ENCODE measurements at regions not wholly inside any gene's neighbourhood (a gene's known extent, or its start where the extent isn't known, plus 50 kb on each side); places are given as distances from the start of the nearest gene placed in this dataset.
"Not testable (repeated sequence)": the region's sequence is repeated elsewhere in the genome, so short reads cannot be mapped to it uniquely, and the experiment has no call there.

DNA sequence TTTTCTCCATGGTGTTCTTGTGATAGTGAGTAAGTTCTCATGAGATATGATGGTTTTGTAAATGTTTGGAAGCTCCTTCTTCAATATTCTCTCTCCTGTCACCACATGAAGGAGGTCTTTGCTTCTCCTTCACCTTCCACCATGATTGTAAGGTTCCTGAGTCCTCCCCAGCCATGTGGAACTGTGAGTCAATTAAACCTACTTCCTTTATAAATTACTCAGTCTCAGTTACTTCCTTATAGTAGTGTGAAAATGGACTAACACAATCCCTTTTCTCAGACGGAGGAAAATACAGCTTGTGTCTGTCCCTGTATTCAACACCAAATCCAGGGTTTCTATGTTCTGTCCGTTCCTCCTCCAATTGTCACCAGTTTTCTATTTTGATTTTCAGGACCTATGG is 181.0 kb downstream of the ALDH8A1 start:
- H3K4me3 ChIP-seq (ENCODE audit: control insufficient read depth, low read depth, low read length) = no peak overlapping the region
- no peak for DNase-seq (ENCODE audit: low read depth)
- TF ChIP-seq, protein P1, sequence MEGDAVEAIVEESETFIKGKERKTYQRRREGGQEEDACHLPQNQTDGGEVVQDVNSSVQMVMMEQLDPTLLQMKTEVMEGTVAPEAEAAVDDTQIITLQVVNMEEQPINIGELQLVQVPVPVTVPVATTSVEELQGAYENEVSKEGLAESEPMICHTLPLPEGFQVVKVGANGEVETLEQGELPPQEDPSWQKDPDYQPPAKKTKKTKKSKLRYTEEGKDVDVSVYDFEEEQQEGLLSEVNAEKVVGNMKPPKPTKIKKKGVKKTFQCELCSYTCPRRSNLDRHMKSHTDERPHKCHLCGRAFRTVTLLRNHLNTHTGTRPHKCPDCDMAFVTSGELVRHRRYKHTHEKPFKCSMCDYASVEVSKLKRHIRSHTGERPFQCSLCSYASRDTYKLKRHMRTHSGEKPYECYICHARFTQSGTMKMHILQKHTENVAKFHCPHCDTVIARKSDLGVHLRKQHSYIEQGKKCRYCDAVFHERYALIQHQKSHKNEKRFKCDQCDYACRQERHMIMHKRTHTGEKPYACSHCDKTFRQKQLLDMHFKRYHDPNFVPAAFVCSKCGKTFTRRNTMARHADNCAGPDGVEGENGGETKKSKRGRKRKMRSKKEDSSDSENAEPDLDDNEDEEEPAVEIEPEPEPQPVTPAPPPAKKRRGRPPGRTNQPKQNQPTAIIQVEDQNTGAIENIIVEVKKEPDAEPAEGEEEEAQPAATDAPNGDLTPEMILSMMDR (conservative IDR thresholded peaks at IDR 0.05; ENCODE audit: control insufficient read depth, insufficient read depth, low read depth, low read length) = no peak

DNA sequence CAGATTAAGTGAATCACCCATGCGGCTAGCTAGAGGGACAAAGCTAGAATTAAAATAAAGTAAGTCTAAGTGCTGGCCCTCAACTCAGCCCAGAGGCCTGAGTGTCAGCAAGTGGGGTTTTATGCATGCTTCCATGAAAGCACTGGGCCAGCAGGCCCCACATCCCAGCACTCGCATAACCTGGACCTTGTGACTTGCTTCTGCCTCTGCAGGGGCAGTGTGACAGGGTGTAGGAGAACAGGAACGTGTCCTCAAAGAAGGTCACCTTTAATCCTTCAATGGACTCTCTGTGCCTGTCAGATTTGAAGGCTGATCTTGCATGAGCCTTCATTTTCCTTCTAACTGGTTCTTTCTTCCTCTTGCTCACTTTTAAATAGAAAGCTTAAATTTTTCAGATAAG is 183.4 kb downstream of the ALDH8A1 start:
- DNase-seq (ENCODE audit: low read depth) = no peak
- H3K4me3 ChIP-seq (ENCODE audit: control insufficient read depth, low read depth, low read length) = no peak overlapping the region
- TF ChIP-seq, protein P1 (conservative IDR thresholded peaks at IDR 0.05; ENCODE audit: control insufficient read depth, insufficient read depth, low read depth, low read length) = no peak

DNA sequence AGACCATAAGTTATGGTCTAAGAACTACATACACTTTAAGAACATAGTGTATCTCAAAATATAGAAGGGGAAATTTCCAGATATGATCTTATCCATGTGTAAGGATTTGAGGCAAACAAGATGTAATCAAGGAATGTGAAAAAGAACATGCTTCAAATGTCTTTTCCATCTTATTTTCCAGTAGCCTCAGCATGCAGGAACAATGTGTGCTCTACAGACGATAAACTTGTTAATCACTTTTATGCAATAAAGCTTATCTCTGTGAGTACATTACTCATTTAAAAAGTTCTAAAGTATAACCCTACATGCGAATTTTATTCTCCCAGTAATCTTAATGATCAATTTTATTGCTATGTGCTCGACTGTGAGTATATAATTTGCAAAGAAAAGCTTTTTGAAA is 185.2 kb downstream of the ALDH8A1 start:
- no peak overlapping the region for H3K4me3 ChIP-seq (ENCODE audit: control insufficient read depth, low read depth, low read length)
- TF ChIP-seq, protein P1 (conservative IDR thresholded peaks at IDR 0.05; ENCODE audit: control insufficient read depth, insufficient read depth, low read depth, low read length) = no peak
- DNase-seq (ENCODE audit: low read depth) = no peak

DNA sequence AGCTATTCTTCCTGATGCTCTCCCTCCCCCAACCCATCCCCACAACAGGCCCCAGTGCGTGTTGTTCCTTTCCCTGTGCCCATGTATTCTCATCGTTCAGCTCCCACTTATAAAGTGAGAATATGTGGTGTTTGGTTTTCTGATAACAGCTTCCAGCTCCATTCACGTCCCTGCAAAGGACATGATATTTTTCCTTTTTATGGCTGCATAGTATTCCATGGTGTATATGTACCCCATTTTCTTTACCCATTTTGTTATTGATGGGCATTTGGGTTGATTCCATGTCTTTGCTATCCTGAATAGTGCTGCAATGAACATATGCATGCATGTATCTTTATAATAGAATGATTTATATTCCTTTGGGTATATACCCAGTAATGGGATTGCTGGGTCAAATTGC is 186.3 kb downstream of the ALDH8A1 start:
- DNase-seq (ENCODE audit: low read depth); H3K4me3 ChIP-seq (ENCODE audit: control insufficient read depth, low read depth, low read length): not testable (repeated sequence)

DNA sequence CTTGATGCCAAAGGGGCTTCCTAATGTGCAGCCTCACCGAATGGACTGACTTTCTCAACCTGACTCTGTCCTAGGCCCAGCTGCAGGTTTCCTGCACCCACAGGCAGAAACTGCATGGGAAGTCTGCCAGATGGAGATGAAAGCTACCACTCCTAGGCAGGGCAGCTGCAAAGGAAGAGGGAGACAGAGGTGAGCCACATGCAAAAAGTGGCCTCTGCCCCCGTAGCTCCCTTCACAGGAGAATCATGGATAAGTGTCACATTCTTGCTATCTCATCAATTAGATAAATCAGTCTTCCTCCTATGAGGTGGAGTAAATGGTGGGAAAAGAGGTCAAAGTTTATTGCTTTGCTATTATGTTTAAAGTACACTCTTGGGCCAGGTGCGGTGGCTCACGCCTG is 191.3 kb downstream of the ALDH8A1 start:
- H3K4me3 ChIP-seq (ENCODE audit: control insufficient read depth, low read depth, low read length) = no peak overlapping the region
- DNase-seq (ENCODE audit: low read depth) = no peak
- TF ChIP-seq, protein P1 (conservative IDR thresholded peaks at IDR 0.05; ENCODE audit: control insufficient read depth, insufficient read depth, low read depth, low read length) = no peak

DNA sequence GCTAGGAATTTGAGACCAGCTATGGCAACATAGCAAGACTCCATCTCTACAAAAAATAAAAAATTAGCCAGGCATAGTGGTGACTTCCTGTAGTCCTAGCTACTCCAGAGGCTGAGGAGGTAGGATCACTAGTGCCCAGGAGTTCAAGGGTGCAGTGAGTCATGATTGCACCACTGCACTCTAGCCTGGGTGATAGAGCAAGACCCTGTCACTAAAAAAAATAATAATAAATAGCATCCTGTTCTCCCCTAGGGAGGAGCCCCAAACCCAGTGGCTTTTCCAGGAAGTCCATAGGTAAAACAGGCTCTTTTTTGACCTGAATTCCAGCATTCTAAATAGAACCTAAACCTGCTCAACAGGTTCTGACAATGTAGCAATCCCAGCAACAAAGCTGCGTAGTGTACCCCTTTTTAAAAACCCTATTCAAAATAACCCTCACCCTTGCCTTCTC is 192.0 kb downstream of the ALDH8A1 start:
- TF ChIP-seq, protein P1 (conservative IDR thresholded peaks at IDR 0.05; ENCODE audit: control insufficient read depth, insufficient read depth, low read depth, low read length) = no peak
- DNase-seq (ENCODE audit: low read depth) = peak; percentile 52

DNA sequence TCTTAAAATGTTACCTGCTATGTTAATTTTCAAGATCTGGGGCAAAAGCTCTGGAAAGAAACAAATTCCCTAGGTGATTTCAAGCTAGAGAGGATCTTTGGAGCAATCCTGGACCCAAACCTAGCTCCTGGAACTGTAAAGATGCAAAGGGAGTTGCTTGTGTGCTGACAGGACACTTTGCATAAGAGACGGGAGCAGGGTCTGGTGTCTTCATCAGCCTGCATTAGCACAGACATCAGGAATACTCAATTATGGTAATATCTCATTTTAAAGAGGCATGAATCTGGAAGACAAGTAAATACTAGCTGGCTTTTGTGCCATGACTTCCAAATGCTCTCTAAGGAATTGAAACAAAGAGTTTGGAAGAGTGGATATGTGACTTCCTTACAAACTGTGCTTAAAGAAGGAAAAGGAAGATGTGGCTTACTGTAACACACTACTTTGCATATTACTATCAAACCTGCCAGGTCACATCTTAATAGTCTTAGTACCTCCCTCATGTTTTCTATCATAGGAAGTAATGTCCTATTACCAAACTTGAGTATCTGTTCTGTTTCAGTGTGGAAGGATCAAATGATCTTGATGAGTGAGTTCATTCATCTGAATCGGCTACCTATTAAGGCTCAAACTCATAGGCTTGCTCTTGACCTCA is 193.4 kb downstream of the ALDH8A1 start:
- H3K4me3 ChIP-seq (ENCODE audit: control insufficient read depth, low read depth, low read length) = no peak overlapping the region
- no peak for DNase-seq (ENCODE audit: low read depth)
- TF ChIP-seq, protein P1 (conservative IDR thresholded peaks at IDR 0.05; ENCODE audit: control insufficient read depth, insufficient read depth, low read depth, low read length) = no peak

More for the DNA sequence above, 192.0 kb downstream of the ALDH8A1 start:
- no peak overlapping the region for H3K4me3 ChIP-seq (ENCODE audit: control insufficient read depth, low read depth, low read length)

Measured in fibroblast of mammary gland (primary cell).